Karpas-422 (cell line): ENCODE measurements at regions not wholly inside any gene's neighbourhood (a gene's known extent, or its start where the extent isn't known, plus 50 kb on each side); places are given as distances from the start of the nearest gene placed in this dataset.

ENCODE experiments used
- DNase-seq: peaks from one replicate; pipeline ENCODE4 v3.0.0-alpha.2; 2015
- H2AFZ ChIP-seq: fragments of 200-600 bp; sonication (generic); 2 replicates; pipeline ENCODE4 v1.6.1; 2014; ENCODE audit warnings: antibody characterized with exemption, low read length, mixed read lengths
- H3K27ac ChIP-seq: fragments of 200-600 bp; sonication (generic); 2 replicates; pipeline ENCODE4 v1.5.1; 2014; ENCODE audit warnings: mild to moderate bottlenecking, low read length, moderate library complexity
- H3K27me3 ChIP-seq: fragments of 200-600 bp; sonication (generic); 2 replicates; pipeline ENCODE4 v1.6.1; 2014; ENCODE audit warnings: low read length, mixed read lengths
- H3K36me3 ChIP-seq: fragments of 200-600 bp; sonication (generic); 2 replicates; pipeline ENCODE4 v1.6.1; 2014; ENCODE audit warnings: low read length, mixed read lengths; ENCODE audit not compliant: insufficient read depth
- H3K4me1 ChIP-seq: fragments of 200-600 bp; sonication (generic); 2 replicates; pipeline ENCODE4 v1.6.1; 2014; ENCODE audit warnings: mild to moderate bottlenecking, low read length, mixed read lengths
- H3K4me2 ChIP-seq: fragments of 200-600 bp; sonication (generic); 2 replicates; pipeline ENCODE4 v1.6.1; 2014; ENCODE audit warnings: low read length, low read depth, mild to moderate bottlenecking; ENCODE audit not compliant: poor library complexity, severe bottlenecking
- H3K4me3 ChIP-seq: fragments of 200-600 bp; sonication (generic); 2 replicates; pipeline ENCODE4 v1.5.1; 2014; ENCODE audit warnings: mild to moderate bottlenecking, antibody characterized with exemption, low read length, mixed read lengths
- H3K79me2 ChIP-seq: fragments of 200-600 bp; sonication (generic); 2 replicates; pipeline ENCODE4 v1.6.1; 2014; ENCODE audit warnings: mild to moderate bottlenecking, low read length, mixed read lengths
- H3K9ac ChIP-seq: fragments of 200-600 bp; sonication (generic); 2 replicates; pipeline ENCODE4 v1.6.0; 2014; ENCODE audit warnings: low read length
- H3K9me2 ChIP-seq: fragments of 200-600 bp; sonication (generic), shearing (Covaris generic); replicated peaks from 2 replicates; pipeline ENCODE4 v1.6.0; 2014; ENCODE audit warnings: mild to moderate bottlenecking, low read length, moderate library complexity; ENCODE audit not compliant: insufficient read depth
- H3K9me3 ChIP-seq: fragments of 300-700, 200-600 bp; sonication (generic); 2 replicates; pipeline ENCODE4 v1.6.1; 2014; ENCODE audit warnings: low read length, mixed read lengths
- H4K20me1 ChIP-seq: fragments of 200-600 bp; sonication (generic); 2 replicates; pipeline ENCODE4 v1.6.1; 2014; ENCODE audit warnings: mild to moderate bottlenecking, antibody characterized with exemption, low read length, low read depth; ENCODE audit not compliant: insufficient read depth

- H4K20me1 ChIP-seq, result no peaks in the 10 kb centered on the region
Observed at GRCh38 chr17:33987162-33987561, 267.9 kb upstream of the CCL2 start.

GRCh38 chr17:33989361-33990148, 265.5 kb upstream of the CCL2 start:
- Histone ChIP-seq H2AFZ (no peak overlapping the region), H3K27me3 (no peaks in the 10 kb centered on the region), H3K9me2 (no peaks in the 10 kb centered on the region), H3K79me2 (no peaks in the 10 kb centered on the region), H3K9me3 (no peaks in the 10 kb centered on the region), H3K27ac (no peak overlapping the region), H3K9ac (no peak overlapping the region), H3K36me3 (no peaks in the 10 kb centered on the region), H3K4me3 (no peak overlapping the region), H3K4me1 (peaks cover 6% of the 10 kb centered on the region), H3K4me2 (no peak overlapping the region), H4K20me1 (no peaks in the 10 kb centered on the region)
- DNase-seq, result no peak

More at GRCh38 chr17:33987162-33987561, 267.9 kb upstream of the CCL2 start:
- Histone ChIP-seq H3K4me1 (peaks cover 6% of the 10 kb centered on the region), H3K4me3 (no peak overlapping the region), H3K36me3 (no peaks in the 10 kb centered on the region), H3K9me2 (no peaks in the 10 kb centered on the region), H3K79me2 (no peaks in the 10 kb centered on the region), H3K27me3 (no peaks in the 10 kb centered on the region), H3K9ac (no peak overlapping the region), H3K9me3 (no peaks in the 10 kb centered on the region), H3K27ac (no peak overlapping the region), H2AFZ (no peak overlapping the region), H3K4me2 (no peak overlapping the region)
- DNase-seq, result no peak

GRCh38 chr17:33990943-33991706, 264.0 kb upstream of the CCL2 start:
- Histone ChIP-seq H3K4me2 (no peak overlapping the region), H3K36me3 (no peaks in the 10 kb centered on the region), H3K27ac (no peak overlapping the region), H3K9me2 (no peaks in the 10 kb centered on the region), H3K4me1 (peaks cover 6% of the 10 kb centered on the region), H3K27me3 (no peaks in the 10 kb centered on the region), H3K79me2 (no peaks in the 10 kb centered on the region), H3K9ac (no peak overlapping the region), H2AFZ (no peak overlapping the region), H4K20me1 (no peaks in the 10 kb centered on the region), H3K9me3 (no peaks in the 10 kb centered on the region), H3K4me3 (no peak overlapping the region)
- no peak for DNase-seq

- H3K9me3 ChIP-seq, result no peaks in the 10 kb centered on the region
- H4K20me1 ChIP-seq, result no peaks in the 10 kb centered on the region
- H3K9me2 ChIP-seq, result no peaks in the 10 kb centered on the region
- H3K79me2 ChIP-seq, result no peaks in the 10 kb centered on the region
- H3K27me3 ChIP-seq, result no peaks in the 10 kb centered on the region
- no peak overlapping the region for H2AFZ ChIP-seq
- H3K4me2 ChIP-seq, result no peak overlapping the region
- H3K9ac ChIP-seq, result no peak overlapping the region
- H3K4me3 ChIP-seq, result no peak overlapping the region
- H3K36me3 ChIP-seq, result no peaks in the 10 kb centered on the region
- H3K27ac ChIP-seq, result no peak overlapping the region
- DNase-seq, result no peak
- no peaks in the 10 kb centered on the region for H3K4me1 ChIP-seq
Observed at GRCh38 chr17:33992113-33992512, 263.0 kb upstream of the CCL2 start.

- Histone ChIP-seq H3K4me2 (no peak overlapping the region), H3K79me2 (no peaks in the 10 kb centered on the region), H3K9me2 (no peaks in the 10 kb centered on the region), H3K9ac (no peak overlapping the region), H4K20me1 (no peaks in the 10 kb centered on the region), H2AFZ (no peak overlapping the region), H3K9me3 (peaks cover 20% of the 10 kb centered on the region), H3K27me3 (no peaks in the 10 kb centered on the region; the same call in 1 of the 2 replicates), H3K36me3 (no peaks in the 10 kb centered on the region), H3K4me1 (no peaks in the 10 kb centered on the region), H3K4me3 (no peak overlapping the region), H3K27ac (no peak overlapping the region)
- no peak for DNase-seq
Observed at GRCh38 chr17:34000639-34001038, 254.4 kb upstream of the CCL2 start.

GRCh38 chr17:34001246-34001645, 253.8 kb upstream of the CCL2 start:
- no peak for DNase-seq
- no peak overlapping the region for H3K4me2 ChIP-seq
- no peak overlapping the region for H2AFZ ChIP-seq
- no peak overlapping the region for H3K9ac ChIP-seq
- H3K9me3 ChIP-seq, result peaks cover 20% of the 10 kb centered on the region
- no peaks in the 10 kb centered on the region for H3K79me2 ChIP-seq
- H3K36me3 ChIP-seq, result no peaks in the 10 kb centered on the region
- H3K27me3 ChIP-seq, result no peaks in the 10 kb centered on the region; the same call in 1 of the 2 replicates
- H3K9me2 ChIP-seq, result no peaks in the 10 kb centered on the region
- no peaks in the 10 kb centered on the region for H3K4me1 ChIP-seq
- H4K20me1 ChIP-seq, result no peaks in the 10 kb centered on the region
- no peak overlapping the region for H3K4me3 ChIP-seq
- no peak overlapping the region for H3K27ac ChIP-seq

GRCh38 chr17:34006126-34006525, 249.0 kb upstream of the CCL2 start:
- Histone ChIP-seq H3K9me3 (peaks cover 7% of the 10 kb centered on the region; the same call in 1 of the 2 replicates), H3K36me3 (no peaks in the 10 kb centered on the region), H3K4me3 (no peak overlapping the region), H4K20me1 (no peaks in the 10 kb centered on the region), H3K9me2 (no peaks in the 10 kb centered on the region), H3K9ac (no peak overlapping the region), H3K27ac (no peak overlapping the region), H3K4me1 (no peaks in the 10 kb centered on the region), H3K27me3 (no peaks in the 10 kb centered on the region), H3K79me2 (no peaks in the 10 kb centered on the region), H3K4me2 (no peak overlapping the region), H2AFZ (no peak overlapping the region)
- DNase-seq, result no peak

GRCh38 chr17:34008125-34008524, 247.0 kb upstream of the CCL2 start:
- Histone ChIP-seq H3K4me1 (no peaks in the 10 kb centered on the region), H3K9me3 (no peaks in the 10 kb centered on the region), H3K4me2 (no peak overlapping the region), H3K36me3 (no peaks in the 10 kb centered on the region), H3K79me2 (no peaks in the 10 kb centered on the region), H2AFZ (no peak overlapping the region), H3K4me3 (no peak overlapping the region), H3K27ac (no peak overlapping the region), H3K27me3 (no peaks in the 10 kb centered on the region), H3K9me2 (no peaks in the 10 kb centered on the region), H3K9ac (no peak overlapping the region), H4K20me1 (no peaks in the 10 kb centered on the region)
- no peak for DNase-seq
